K562 (cell line): ENCODE measurements at regions not wholly inside any gene's neighbourhood (a gene's known extent, or its start where the extent isn't known, plus 50 kb on each side); places are given as distances from the start of the nearest gene placed in this dataset.

Experiments
- ATAC-seq: fragments of 200-7000 bp; cut with Tn5 transposase; 3 replicates; pipeline ENCODE4 v1.9.1; 2020; ENCODE audit warnings: moderate library complexity
- BruUV-seq: library from RNA; stranded (reverse); fragments of 400-500 nt; replicated peaks from 2 replicates; lab custom pipeline; 2021; lab: Mats Ljungman, UMichigan
- CTCF ChIA-PET: fragments of 300-600 bp; formaldehyde crosslinking; extraction: SDS; loops from one replicate; lab custom pipeline; 2021; ENCODE audit warnings: low intra/inter-chr PET ratio; lab: Yijun Ruan, JAX
- POLR2A ChIA-PET: fragments of 300-600, 350-650 bp; sonication (Branson Sonifier 250); formaldehyde crosslinking; extraction: SDS; loops from one replicate; lab custom pipeline; 2021; ENCODE audit warnings: antibody characterized with exemption, inconsistent platforms; lab: Yijun Ruan, JAX
- DNase-seq, 4 experiments: peaks; one replicate each; pipeline versions ENCODE4 v3.0.0 to v3.0.0-alpha.2; 2011 to 2018; ENCODE audit warnings: low spot score in 3 of 4, mixed read lengths in 3 of 4; ENCODE audit errors: extremely low read depth in 1 of 4
- FAIRE-seq: peaks from 2 replicates; lab custom pipeline; 2011; peaks lifted over from hg19 to GRCh38; lab: Jason Lieb, UNC
- H2AFZ ChIP-seq: 2 replicates; pipeline ENCODE4 v1.6.0; 2011; ENCODE audit warnings: low read depth, low read length, control low read depth, inconsistent platforms
- H3K27ac ChIP-seq: fragments of 200-600 bp; 3 replicates; pipeline ENCODE4 v1.8.0; 2011; ENCODE audit warnings: low read depth, mild to moderate bottlenecking, control low read depth, inconsistent platforms, low read length, moderate library complexity, mixed read lengths; ENCODE audit errors: extremely low read depth
- H3K27me3 ChIP-seq, 2 experiments: fragments of 300-600 bp in 1 of 2; 2 replicates in 1 of 2; 3 replicates in 1 of 2; pipeline versions ENCODE4 v1.6.0 to v1.8.0; 2011; ENCODE audit warnings: inconsistent platforms in 2 of 2, low read length in 2 of 2, mild to moderate bottlenecking in 1 of 2, mixed read lengths in 1 of 2, moderate library complexity in 1 of 2; ENCODE audit not compliant: control insufficient read depth in 2 of 2, insufficient read depth in 2 of 2
- H3K36me3 ChIP-seq: fragments of 300-600 bp; 3 replicates; pipeline ENCODE4 v1.8.0; 2011; ENCODE audit warnings: mild to moderate bottlenecking, low read length, inconsistent platforms; ENCODE audit not compliant: control insufficient read depth, insufficient read depth
- H3K4me1 ChIP-seq, 2 experiments: fragments of 200-600 bp in 1 of 2; replicated peaks in 1 of 2; 2 replicates in 1 of 2; 3 replicates in 1 of 2; pipeline versions ENCODE4 v1.5.1 to v1.8.0; 2011; ENCODE audit warnings: inconsistent platforms in 2 of 2, low read length in 2 of 2, mild to moderate bottlenecking in 1 of 2, mixed read lengths in 1 of 2, moderate library complexity in 1 of 2; ENCODE audit not compliant: control insufficient read depth in 2 of 2, insufficient read depth in 2 of 2
- H3K4me2 ChIP-seq: 2 replicates; pipeline ENCODE4 v1.6.1; 2011; ENCODE audit warnings: low read length, control low read depth, inconsistent platforms, mixed read lengths; ENCODE audit not compliant: insufficient read depth
- H3K4me3 ChIP-seq: fragments of 200-600 bp; sonication (generic), shearing (Covaris generic); 2 replicates; pipeline ENCODE4 v1.5.1; 2016; ENCODE audit warnings: control low read depth, inconsistent platforms
- H3K79me2 ChIP-seq: fragments of 200-600 bp; 3 replicates; pipeline ENCODE4 v1.8.0; 2011; ENCODE audit warnings: low read length, inconsistent platforms; ENCODE audit not compliant: control insufficient read depth, insufficient read depth
- H3K9ac ChIP-seq, 2 experiments: 2 replicates each; pipeline versions ENCODE4 v1.6.0 to v1.6.1; 2011; ENCODE audit warnings: low read depth in 2 of 2, low read length in 2 of 2, control low read depth in 1 of 2, inconsistent platforms in 1 of 2, mild to moderate bottlenecking in 1 of 2, mixed read lengths in 1 of 2; ENCODE audit not compliant: insufficient read depth in 1 of 2
- H3K9me1 ChIP-seq: one replicate; pipeline ENCODE4 v1.6.0; 2011; ENCODE audit warnings: inconsistent platforms, mild to moderate bottlenecking, low read length, moderate library complexity; ENCODE audit not compliant: control insufficient read depth, insufficient read depth
- H3K9me3 ChIP-seq: replicated peaks from 2 replicates; pipeline ENCODE4 v1.5.1; 2011; ENCODE audit warnings: low read depth, low read length, inconsistent platforms; ENCODE audit not compliant: control insufficient read depth, insufficient read depth
- H4K20me1 ChIP-seq: replicated peaks from 2 replicates; pipeline ENCODE4 v1.6.1; 2011; ENCODE audit warnings: low read length, inconsistent platforms, mixed read lengths; ENCODE audit not compliant: control insufficient read depth, insufficient read depth
- GABPA ChIP-seq: fragments of 200-800 bp; sonication (Bioruptor generic); conservative IDR thresholded peaks from 2 replicates; pipeline ENCODE4 v1.6.1; 2016; ENCODE audit warnings: low read depth, missing genetic modification characterization, missing compliant biosample characterization
- KLF16 ChIP-seq: IDR thresholded peaks from 2 replicates; pipeline ENCODE4 v1.6.1; 2016; ENCODE audit warnings: antibody characterized with exemption
- MYBL2 ChIP-seq, 2 experiments: fragments of 450-650 bp in 1 of 2; sonication (generic) in 1 of 2; formaldehyde crosslinking in 1 of 2; IDR thresholded peaks; 2 replicates each; pipeline versions ENCODE4 v1.6.1 to v1.8.1; 2017 to 2022; ENCODE audit warnings: borderline replicate concordance in 1 of 2, inconsistent platforms in 1 of 2, low read depth in 1 of 2, mild to moderate bottlenecking in 1 of 2, missing genetic modification reagents in 1 of 2, moderate library complexity in 1 of 2
- SIX5 ChIP-seq, 2 experiments: IDR thresholded peaks; 2 replicates each; pipeline ENCODE4 v1.6.1; 2011; ENCODE audit warnings: low read length in 2 of 2, borderline replicate concordance in 1 of 2, low read depth in 1 of 2, mild to moderate bottlenecking in 1 of 2, moderate library complexity in 1 of 2; ENCODE audit not compliant: insufficient read depth in 1 of 2
- TCFL5 ChIP-seq: fragments of 250-450 bp; sonication (Bioruptor Pico); conservative IDR thresholded peaks from 2 replicates; pipeline ENCODE4 v1.6.1; 2021; ENCODE audit warnings: mild to moderate bottlenecking, moderate library complexity, matching md5 sums
- THRB ChIP-seq: fragments of 450-650 bp; formaldehyde crosslinking; conservative IDR thresholded peaks from 2 replicates; pipeline ENCODE4 v1.4.0; 2022; ENCODE audit warnings: mild to moderate bottlenecking, missing genetic modification characterization
- YY1 ChIP-seq, 3 experiments: IDR thresholded peaks; 2 replicates each; pipeline ENCODE4 v1.6.1; 2011; ENCODE audit warnings: low read length in 2 of 3, mild to moderate bottlenecking in 2 of 3, moderate library complexity in 2 of 3, borderline replicate concordance in 1 of 3, control low read depth in 1 of 3, low read depth in 1 of 3; ENCODE audit not compliant: insufficient read depth in 3 of 3, insufficient replicate concordance in 2 of 3, control insufficient read depth in 1 of 3, insufficient read length in 1 of 3; ENCODE audit errors: extremely low read depth in 1 of 3
- ZBTB8A ChIP-seq: fragments of 450-650 bp; IDR thresholded peaks from 2 replicates; pipeline ENCODE4 v1.6.1; 2018; ENCODE audit warnings: mild to moderate bottlenecking, moderate library complexity; ENCODE audit not compliant: partially characterized antibody
- WGBS: fragments of 100-300 bp; shearing (Covaris generic); methylation state at CpG from one replicate; pipeline ENCODE4 v1.1.6; 2016; ENCODE audit warnings: low coverage, mixed read lengths; ENCODE audit not compliant: insufficient coverage; ENCODE audit errors: missing lambda C conversion rate; 5-methylcytosine and 5-hydroxymethylcytosine counted together
- in situ Hi-C: fragments of 300-500 bp; cut with MboI; formaldehyde crosslinking; loops from 4 replicates; pipeline ENCODE4 v1.15.0; 2018; ENCODE audit warnings: inconsistent platforms, mixed read lengths
- intact Hi-C: fragments of 100-400 bp; cut with micrococcal nuclease; formaldehyde crosslinking; loops from 2 replicates; pipeline ENCODE4 v1.14.2; 2022
- TF ChIP-seq, protein P1 (sequence below): fragments of 200-600 bp; sonication (generic); IDR thresholded peaks from one replicate; pipeline ENCODE4 v1.6.1; 2012; ENCODE audit warnings: mild to moderate bottlenecking, low read depth, low read length, inconsistent platforms

- no peak for ATAC-seq
- intact Hi-C loops: no loop called here
- H3K27ac ChIP-seq: no peak overlapping the region
- FAIRE-seq: no peak
- no peaks in the 10 kb centered on the region for H3K9me1 ChIP-seq
- ChIA-PET POLR2A (no interaction called here), CTCF (no interaction called here)
- H2AFZ ChIP-seq: no peak overlapping the region
- H3K9me3 ChIP-seq: no peaks in the 10 kb centered on the region
- no peak for DNase-seq
- H3K79me2 ChIP-seq: no peaks in the 10 kb centered on the region
- H3K27me3 ChIP-seq: no peaks in the 10 kb centered on the region; a peak in 1 of 5 replicates
- H3K4me1 ChIP-seq: no peaks in the 10 kb centered on the region
- H3K4me2 ChIP-seq: no peak overlapping the region
- H3K4me3 ChIP-seq: no peak overlapping the region
- H3K36me3 ChIP-seq: no peaks in the 10 kb centered on the region
- in situ Hi-C loops: no loop called here
- no TSS peak for BruUV-seq
- no peaks in the 10 kb centered on the region for H4K20me1 ChIP-seq
- no peak overlapping the region for H3K9ac ChIP-seq
- 0% methylated on average over 2 of the region's 2 CpGs for WGBS
- TF ChIP-seq, protein P1, sequence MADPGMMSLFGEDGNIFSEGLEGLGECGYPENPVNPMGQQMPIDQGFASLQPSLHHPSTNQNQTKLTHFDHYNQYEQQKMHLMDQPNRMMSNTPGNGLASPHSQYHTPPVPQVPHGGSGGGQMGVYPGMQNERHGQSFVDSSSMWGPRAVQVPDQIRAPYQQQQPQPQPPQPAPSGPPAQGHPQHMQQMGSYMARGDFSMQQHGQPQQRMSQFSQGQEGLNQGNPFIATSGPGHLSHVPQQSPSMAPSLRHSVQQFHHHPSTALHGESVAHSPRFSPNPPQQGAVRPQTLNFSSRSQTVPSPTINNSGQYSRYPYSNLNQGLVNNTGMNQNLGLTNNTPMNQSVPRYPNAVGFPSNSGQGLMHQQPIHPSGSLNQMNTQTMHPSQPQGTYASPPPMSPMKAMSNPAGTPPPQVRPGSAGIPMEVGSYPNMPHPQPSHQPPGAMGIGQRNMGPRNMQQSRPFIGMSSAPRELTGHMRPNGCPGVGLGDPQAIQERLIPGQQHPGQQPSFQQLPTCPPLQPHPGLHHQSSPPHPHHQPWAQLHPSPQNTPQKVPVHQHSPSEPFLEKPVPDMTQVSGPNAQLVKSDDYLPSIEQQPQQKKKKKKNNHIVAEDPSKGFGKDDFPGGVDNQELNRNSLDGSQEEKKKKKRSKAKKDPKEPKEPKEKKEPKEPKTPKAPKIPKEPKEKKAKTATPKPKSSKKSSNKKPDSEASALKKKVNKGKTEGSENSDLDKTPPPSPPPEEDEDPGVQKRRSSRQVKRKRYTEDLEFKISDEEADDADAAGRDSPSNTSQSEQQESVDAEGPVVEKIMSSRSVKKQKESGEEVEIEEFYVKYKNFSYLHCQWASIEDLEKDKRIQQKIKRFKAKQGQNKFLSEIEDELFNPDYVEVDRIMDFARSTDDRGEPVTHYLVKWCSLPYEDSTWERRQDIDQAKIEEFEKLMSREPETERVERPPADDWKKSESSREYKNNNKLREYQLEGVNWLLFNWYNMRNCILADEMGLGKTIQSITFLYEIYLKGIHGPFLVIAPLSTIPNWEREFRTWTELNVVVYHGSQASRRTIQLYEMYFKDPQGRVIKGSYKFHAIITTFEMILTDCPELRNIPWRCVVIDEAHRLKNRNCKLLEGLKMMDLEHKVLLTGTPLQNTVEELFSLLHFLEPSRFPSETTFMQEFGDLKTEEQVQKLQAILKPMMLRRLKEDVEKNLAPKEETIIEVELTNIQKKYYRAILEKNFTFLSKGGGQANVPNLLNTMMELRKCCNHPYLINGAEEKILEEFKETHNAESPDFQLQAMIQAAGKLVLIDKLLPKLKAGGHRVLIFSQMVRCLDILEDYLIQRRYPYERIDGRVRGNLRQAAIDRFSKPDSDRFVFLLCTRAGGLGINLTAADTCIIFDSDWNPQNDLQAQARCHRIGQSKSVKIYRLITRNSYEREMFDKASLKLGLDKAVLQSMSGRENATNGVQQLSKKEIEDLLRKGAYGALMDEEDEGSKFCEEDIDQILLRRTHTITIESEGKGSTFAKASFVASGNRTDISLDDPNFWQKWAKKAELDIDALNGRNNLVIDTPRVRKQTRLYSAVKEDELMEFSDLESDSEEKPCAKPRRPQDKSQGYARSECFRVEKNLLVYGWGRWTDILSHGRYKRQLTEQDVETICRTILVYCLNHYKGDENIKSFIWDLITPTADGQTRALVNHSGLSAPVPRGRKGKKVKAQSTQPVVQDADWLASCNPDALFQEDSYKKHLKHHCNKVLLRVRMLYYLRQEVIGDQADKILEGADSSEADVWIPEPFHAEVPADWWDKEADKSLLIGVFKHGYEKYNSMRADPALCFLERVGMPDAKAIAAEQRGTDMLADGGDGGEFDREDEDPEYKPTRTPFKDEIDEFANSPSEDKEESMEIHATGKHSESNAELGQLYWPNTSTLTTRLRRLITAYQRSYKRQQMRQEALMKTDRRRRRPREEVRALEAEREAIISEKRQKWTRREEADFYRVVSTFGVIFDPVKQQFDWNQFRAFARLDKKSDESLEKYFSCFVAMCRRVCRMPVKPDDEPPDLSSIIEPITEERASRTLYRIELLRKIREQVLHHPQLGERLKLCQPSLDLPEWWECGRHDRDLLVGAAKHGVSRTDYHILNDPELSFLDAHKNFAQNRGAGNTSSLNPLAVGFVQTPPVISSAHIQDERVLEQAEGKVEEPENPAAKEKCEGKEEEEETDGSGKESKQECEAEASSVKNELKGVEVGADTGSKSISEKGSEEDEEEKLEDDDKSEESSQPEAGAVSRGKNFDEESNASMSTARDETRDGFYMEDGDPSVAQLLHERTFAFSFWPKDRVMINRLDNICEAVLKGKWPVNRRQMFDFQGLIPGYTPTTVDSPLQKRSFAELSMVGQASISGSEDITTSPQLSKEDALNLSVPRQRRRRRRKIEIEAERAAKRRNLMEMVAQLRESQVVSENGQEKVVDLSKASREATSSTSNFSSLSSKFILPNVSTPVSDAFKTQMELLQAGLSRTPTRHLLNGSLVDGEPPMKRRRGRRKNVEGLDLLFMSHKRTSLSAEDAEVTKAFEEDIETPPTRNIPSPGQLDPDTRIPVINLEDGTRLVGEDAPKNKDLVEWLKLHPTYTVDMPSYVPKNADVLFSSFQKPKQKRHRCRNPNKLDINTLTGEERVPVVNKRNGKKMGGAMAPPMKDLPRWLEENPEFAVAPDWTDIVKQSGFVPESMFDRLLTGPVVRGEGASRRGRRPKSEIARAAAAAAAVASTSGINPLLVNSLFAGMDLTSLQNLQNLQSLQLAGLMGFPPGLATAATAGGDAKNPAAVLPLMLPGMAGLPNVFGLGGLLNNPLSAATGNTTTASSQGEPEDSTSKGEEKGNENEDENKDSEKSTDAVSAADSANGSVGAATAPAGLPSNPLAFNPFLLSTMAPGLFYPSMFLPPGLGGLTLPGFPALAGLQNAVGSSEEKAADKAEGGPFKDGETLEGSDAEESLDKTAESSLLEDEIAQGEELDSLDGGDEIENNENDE: no peak
- no peak for TF ChIP-seq TCFL5 (CRISPR knock-in tag)
- TF ChIP-seq GABPA (tag): no peak
- TF ChIP-seq SIX5 (IDR thresholded peaks at IDR 0.05; ENCODE audit: borderline replicate concordance in 1 of 2, insufficient read depth in 1 of 2, low read depth in 1 of 2, low read length in 2 of 2): no peak
- no peak for TF ChIP-seq MYBL2 (IDR thresholded peaks at IDR 0.05; ENCODE audit: low read depth)
- TF ChIP-seq MYBL2 (CRISPR knock-in tag; IDR thresholded peaks at IDR 0.05; ENCODE audit: borderline replicate concordance): no peak
- TF ChIP-seq YY1 (IDR thresholded peaks at IDR 0.05; ENCODE audit: borderline replicate concordance in 1 of 3, control insufficient read depth in 1 of 3, extremely low read depth in 1 of 3, insufficient read depth in 3 of 3, insufficient read length in 1 of 3, insufficient replicate concordance in 2 of 3, low read depth in 1 of 3, low read length in 2 of 3): no peak
- no peak for TF ChIP-seq KLF16
- no peak for TF ChIP-seq THRB
- no peak for TF ChIP-seq ZBTB8A
Measured at GRCh38 chr4:151896880-151897279, 136.1 kb upstream of the GATB start.
